ENCODE measurements at regions not wholly inside any gene's neighbourhood (a gene's known extent, or its start where the extent isn't known, plus 50 kb on each side); places are given as distances from the start of the nearest gene placed in this dataset.
"Not testable (repeated sequence)": the region's sequence is repeated elsewhere in the genome, so short reads cannot be mapped to it uniquely, and the experiment has no call there.

GRCh38 chr10:131035779-131036178 is 275.7 kb downstream of the TCERG1L start:
- intact Hi-C loops (cut with DNase I; ENCODE audit: low total_unique reads): no loop called here
- no peaks in the 10 kb centered on the region for H3K9me3 ChIP-seq
- H3K27ac ChIP-seq: no peak overlapping the region
- H3K4me3 ChIP-seq: no peak overlapping the region
- in situ Hi-C loops (cut with MboI; ENCODE audit: low sequenced_read_pairs in 4 of 4): no loop called here
- TF ChIP-seq CTCF (IDR thresholded peaks at IDR 0.05 in 4 of 5, conservative IDR thresholded peaks at IDR 0.05 in 1 of 5): no peak
- no peak for TF ChIP-seq POLR2A (IDR thresholded peaks at IDR 0.05)
- ATAC-seq (no peak), DNase-seq (no peak)
- no peaks in the 10 kb centered on the region for H3K36me3 ChIP-seq
- no peaks in the 10 kb centered on the region for H3K27me3 ChIP-seq
- no peaks in the 10 kb centered on the region for H3K4me1 ChIP-seq

GRCh38 chr10:131038056-131038455 is 273.5 kb downstream of the TCERG1L start:
- in situ Hi-C loops (cut with MboI; ENCODE audit: low sequenced_read_pairs in 4 of 4) (no loop called here), intact Hi-C loops (cut with DNase I; ENCODE audit: low total_unique reads) (no loop called here)
- no peaks in the 10 kb centered on the region for H3K36me3 ChIP-seq
- no peaks in the 10 kb centered on the region for H3K9me3 ChIP-seq
- H3K4me3 ChIP-seq: no peak overlapping the region
- DNase-seq (no peak), ATAC-seq (no peak)
- no peak overlapping the region for H3K27ac ChIP-seq
- H3K27me3 ChIP-seq: no peaks in the 10 kb centered on the region
- H3K4me1 ChIP-seq: no peaks in the 10 kb centered on the region
- TF ChIP-seq CTCF (IDR thresholded peaks at IDR 0.05 in 4 of 5, conservative IDR thresholded peaks at IDR 0.05 in 1 of 5) (no peak), POLR2A (IDR thresholded peaks at IDR 0.05) (no peak)

GRCh38 chr10:131041031-131041430 is 270.5 kb downstream of the TCERG1L start:
- Histone ChIP-seq H3K27me3 (no peaks in the 10 kb centered on the region), H3K9me3 (no peaks in the 10 kb centered on the region), H3K4me3 (no peak overlapping the region), H3K36me3 (no peaks in the 10 kb centered on the region), H3K27ac (no peak overlapping the region), H3K4me1 (no peaks in the 10 kb centered on the region)
- no peak for TF ChIP-seq POLR2A (IDR thresholded peaks at IDR 0.05)
- no peak for TF ChIP-seq CTCF (IDR thresholded peaks at IDR 0.05 in 4 of 5, conservative IDR thresholded peaks at IDR 0.05 in 1 of 5)
- no peak for ATAC-seq
- in situ Hi-C loops (cut with MboI; ENCODE audit: low sequenced_read_pairs in 4 of 4) (no loop called here), intact Hi-C loops (cut with DNase I; ENCODE audit: low total_unique reads) (no loop called here)
- no peak for DNase-seq

GRCh38 chr10:131041441-131041840 is 270.1 kb downstream of the TCERG1L start:
- intact Hi-C loops (cut with DNase I; ENCODE audit: low total_unique reads) (no loop called here), in situ Hi-C loops (cut with MboI; ENCODE audit: low sequenced_read_pairs in 4 of 4) (no loop called here)
- Histone ChIP-seq H3K9me3 (no peaks in the 10 kb centered on the region), H3K27me3 (no peaks in the 10 kb centered on the region), H3K4me1 (no peaks in the 10 kb centered on the region), H3K36me3 (no peaks in the 10 kb centered on the region), H3K27ac (no peak overlapping the region), H3K4me3 (no peak overlapping the region)
- no peak for DNase-seq
- ATAC-seq: no peak
- TF ChIP-seq CTCF (IDR thresholded peaks at IDR 0.05 in 4 of 5, conservative IDR thresholded peaks at IDR 0.05 in 1 of 5) (no peak), POLR2A (IDR thresholded peaks at IDR 0.05) (no peak)

- ATAC-seq; H3K4me3 ChIP-seq; intact Hi-C loops (cut with DNase I; ENCODE audit: low total_unique reads); in situ Hi-C loops (cut with MboI; ENCODE audit: low sequenced_read_pairs in 4 of 4); H3K4me1 ChIP-seq; H3K27me3 ChIP-seq; H3K9me3 ChIP-seq; DNase-seq; H3K36me3 ChIP-seq; H3K27ac ChIP-seq: not testable (repeated sequence)
Measured at GRCh38 chr10:131042015-131042414, 269.5 kb downstream of the TCERG1L start.

MicroRNA genes in the stretch of these regions (microRNA counts, 767-probe panel; counts per million panel counts)
- 356 to 448 counts per million in 2 donors for microRNA hsa-miR-378c

Small RNAs in the stretch of these regions (microRNA-seq; reads per million reads assigned to microRNA genes)
- 1.7 to 2.4 reads per million in 2 donors for gene MIR378C (ENCODE audit: borderline replicate concordance in 2 of 2)
